ENCODE measurements at regions not wholly inside any gene's neighbourhood (a gene's known extent, or its start where the extent isn't known, plus 50 kb on each side); places are given as distances from the start of the nearest gene placed in this dataset.
"Not testable (repeated sequence)": the region's sequence is repeated elsewhere in the genome, so short reads cannot be mapped to it uniquely, and the experiment has no call there.

- no peaks in the 10 kb centered on the region for H3K4me1 ChIP-seq
Measured at GRCh38 chr4:189861101-189861500, 79.6 kb upstream of the FRG1 start.

GRCh38 chr4:189869236-189869635 is 71.4 kb upstream of the FRG1 start:
- intact Hi-C loops (cut with DNase I): no loop called here
- no peaks in the 10 kb centered on the region for H3K9me3 ChIP-seq

More at GRCh38 chr4:189861101-189861500, 79.6 kb upstream of the FRG1 start:
- Histone ChIP-seq H3K4me3 (no peak overlapping the region), H3K9me3 (no peaks in the 10 kb centered on the region), H3K27me3 (no peaks in the 10 kb centered on the region), H3K27ac (no peak overlapping the region), H3K36me3 (no peaks in the 10 kb centered on the region)
- no peak for TF ChIP-seq POLR2A (IDR thresholded peaks at IDR 0.05)
- no peak for TF ChIP-seq POLR2AphosphoS5 (IDR thresholded peaks at IDR 0.05; ENCODE audit: insufficient read depth in 1 of 2, low read depth in 1 of 2)
- no peak for TF ChIP-seq CTCF (IDR thresholded peaks at IDR 0.05)
- intact Hi-C loops (cut with DNase I): no loop called here
- no peak for DNase-seq (ENCODE audit: extremely low spot score in 2 of 2)

GRCh38 chr4:189870511-189871234 is 70.0 kb upstream of the FRG1 start:
- no peaks in the 10 kb centered on the region for H3K4me1 ChIP-seq

More at GRCh38 chr4:189869236-189869635, 71.4 kb upstream of the FRG1 start:
- H3K27ac ChIP-seq: no peak overlapping the region
- no peak for DNase-seq (ENCODE audit: extremely low spot score in 2 of 2)
- no peaks in the 10 kb centered on the region for H3K4me1 ChIP-seq
- H3K4me3 ChIP-seq: no peak overlapping the region
- H3K27me3 ChIP-seq: no peaks in the 10 kb centered on the region
- TF ChIP-seq CTCF (IDR thresholded peaks at IDR 0.05): no peak
- TF ChIP-seq POLR2AphosphoS5 (IDR thresholded peaks at IDR 0.05; ENCODE audit: insufficient read depth in 1 of 2, low read depth in 1 of 2): no peak
- no peak for TF ChIP-seq POLR2A (IDR thresholded peaks at IDR 0.05)
- no peaks in the 10 kb centered on the region for H3K36me3 ChIP-seq

GRCh38 chr4:189874591-189874990 is 66.1 kb upstream of the FRG1 start:
- TF ChIP-seq POLR2AphosphoS5 (IDR thresholded peaks at IDR 0.05; ENCODE audit: insufficient read depth in 1 of 2, low read depth in 1 of 2) (no peak), POLR2A (IDR thresholded peaks at IDR 0.05) (no peak), CTCF (IDR thresholded peaks at IDR 0.05) (no peak)
- Histone ChIP-seq H3K9me3 (no peaks in the 10 kb centered on the region), H3K27ac (no peak overlapping the region), H3K4me1 (no peaks in the 10 kb centered on the region), H3K4me3 (no peak overlapping the region), H3K27me3 (no peaks in the 10 kb centered on the region), H3K36me3 (no peaks in the 10 kb centered on the region)
- DNase-seq (ENCODE audit: extremely low spot score in 2 of 2): no peak
- intact Hi-C loops (cut with DNase I): no loop called here

More at GRCh38 chr4:189870511-189871234, 70.0 kb upstream of the FRG1 start:
- no peak for DNase-seq (ENCODE audit: extremely low spot score in 2 of 2)
- no peak for TF ChIP-seq POLR2AphosphoS5 (IDR thresholded peaks at IDR 0.05; ENCODE audit: insufficient read depth in 1 of 2, low read depth in 1 of 2)
- TF ChIP-seq CTCF (IDR thresholded peaks at IDR 0.05): no peak
- no peak for TF ChIP-seq POLR2A (IDR thresholded peaks at IDR 0.05)
- Histone ChIP-seq H3K27ac (no peak overlapping the region), H3K27me3 (no peaks in the 10 kb centered on the region), H3K9me3 (no peaks in the 10 kb centered on the region), H3K4me3 (no peak overlapping the region), H3K36me3 (no peaks in the 10 kb centered on the region)
- intact Hi-C loops (cut with DNase I): no loop called here

- H3K36me3 ChIP-seq; H3K27me3 ChIP-seq; H3K9me3 ChIP-seq; H3K4me3 ChIP-seq; H3K4me1 ChIP-seq; H3K27ac ChIP-seq; intact Hi-C loops (cut with DNase I): not testable (repeated sequence)
- peak in 1 of 2 donors; percentile 97 for DNase-seq (ENCODE audit: extremely low spot score in 2 of 2)
Measured at GRCh38 chr4:189881190-189881589, 59.5 kb upstream of the FRG1 start.

GRCh38 chr4:189888407-189888806 is 52.3 kb upstream of the FRG1 start:
- H3K4me3 ChIP-seq; intact Hi-C loops (cut with DNase I); H3K27ac ChIP-seq; H3K9me3 ChIP-seq; H3K36me3 ChIP-seq; DNase-seq (ENCODE audit: extremely low spot score in 2 of 2); H3K4me1 ChIP-seq; H3K27me3 ChIP-seq: not testable (repeated sequence)
